Activated gamma-delta T cell (primary cell): ENCODE measurements at regions not wholly inside any gene's neighbourhood (a gene's known extent, or its start where the extent isn't known, plus 50 kb on each side); places are given as distances from the start of the nearest gene placed in this dataset.
"Not testable (repeated sequence)": the region's sequence is repeated elsewhere in the genome, so short reads cannot be mapped to it uniquely, and the experiment has no call there.

Source experiments
- DNase-seq: peaks from one replicate; lab custom pipeline; 2025; lab: John Stamatoyannopoulos, UW

DNA sequence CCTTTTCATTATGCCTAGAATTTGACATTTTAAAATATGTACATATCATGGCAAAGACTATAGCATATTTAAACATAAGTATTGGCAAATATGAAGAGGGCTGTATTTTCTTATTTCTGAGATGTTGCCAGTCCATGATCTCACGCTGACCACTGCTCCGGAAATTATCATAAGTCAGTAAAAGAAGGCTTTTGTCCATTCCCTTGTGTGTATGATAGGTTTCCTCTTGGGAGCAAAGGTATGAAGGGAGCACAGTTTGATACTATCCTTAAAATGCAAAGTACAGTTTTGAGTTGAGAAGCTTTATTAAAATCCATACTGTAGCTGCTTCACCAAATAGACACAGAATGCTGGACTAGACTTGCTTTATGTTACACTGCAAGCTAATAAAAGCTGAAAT lies 52.6 kb upstream of the AGA start:
- DNase-seq = no peak

DNA sequence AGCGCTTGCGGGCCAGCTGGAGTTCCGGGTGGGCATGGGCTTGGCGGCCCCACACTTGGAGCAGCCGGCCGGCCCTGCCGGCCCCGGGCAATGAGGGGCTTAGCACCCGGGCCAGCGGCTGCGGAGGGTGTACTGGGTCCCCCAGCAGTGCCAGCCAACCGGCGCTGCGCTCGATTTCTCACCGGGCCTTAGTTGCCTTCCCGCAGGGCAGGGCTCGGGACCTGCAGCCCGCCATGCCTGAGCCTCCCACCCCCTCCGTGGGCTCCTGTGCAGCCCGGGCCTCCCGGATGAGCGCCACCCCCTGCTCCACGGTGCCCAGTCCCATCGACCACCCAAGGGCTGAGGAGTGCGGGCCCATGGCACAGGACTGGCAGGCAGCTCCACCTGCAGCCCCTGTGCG lies 53.4 kb upstream of the AGA start:
- not testable (repeated sequence) for DNase-seq

DNA sequence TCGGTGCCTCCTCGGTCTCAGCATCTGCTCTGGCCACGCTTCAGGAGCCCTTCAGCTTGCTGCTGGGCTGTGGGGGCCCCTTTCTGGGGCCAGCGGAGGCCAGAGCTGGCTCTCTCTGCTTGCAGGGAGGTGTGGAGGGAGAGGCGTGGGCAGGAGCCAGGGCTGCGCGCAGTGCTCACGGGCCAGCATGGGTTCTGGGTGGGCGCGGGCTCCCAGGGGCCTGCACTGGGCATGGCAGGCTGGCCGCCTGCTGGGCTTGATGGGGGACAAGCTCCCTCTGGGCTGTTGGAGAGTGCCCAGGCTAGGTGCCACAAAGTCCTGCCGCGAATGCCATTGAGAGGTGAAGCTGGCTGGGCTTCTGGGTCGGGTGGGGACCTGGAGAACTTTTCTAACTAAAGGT lies 57.3 kb upstream of the AGA start:
- no peak for DNase-seq

DNA sequence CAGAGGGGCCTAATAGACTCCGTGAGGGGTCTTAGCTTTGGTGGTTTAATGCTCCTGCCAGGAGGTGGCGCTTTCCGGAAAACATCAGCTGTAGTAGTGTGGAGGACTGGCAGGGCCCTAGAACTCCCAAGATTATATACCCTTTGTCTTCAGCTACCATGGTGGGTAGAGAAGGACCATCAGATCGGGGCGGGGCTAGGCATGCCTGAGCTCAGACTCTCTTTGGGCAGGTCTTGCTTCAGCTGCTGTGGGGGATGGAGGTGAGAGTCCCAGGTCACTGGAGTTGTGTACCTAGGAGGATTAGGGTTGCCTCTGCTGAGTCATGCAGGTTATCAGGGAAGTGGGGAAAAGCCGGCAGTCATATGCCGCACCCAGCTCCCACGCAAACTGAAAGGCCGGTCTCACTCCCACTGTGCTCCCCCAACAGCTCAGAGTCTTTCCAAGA lies 63.0 kb upstream of the AGA start:
- no peak for DNase-seq

DNA sequence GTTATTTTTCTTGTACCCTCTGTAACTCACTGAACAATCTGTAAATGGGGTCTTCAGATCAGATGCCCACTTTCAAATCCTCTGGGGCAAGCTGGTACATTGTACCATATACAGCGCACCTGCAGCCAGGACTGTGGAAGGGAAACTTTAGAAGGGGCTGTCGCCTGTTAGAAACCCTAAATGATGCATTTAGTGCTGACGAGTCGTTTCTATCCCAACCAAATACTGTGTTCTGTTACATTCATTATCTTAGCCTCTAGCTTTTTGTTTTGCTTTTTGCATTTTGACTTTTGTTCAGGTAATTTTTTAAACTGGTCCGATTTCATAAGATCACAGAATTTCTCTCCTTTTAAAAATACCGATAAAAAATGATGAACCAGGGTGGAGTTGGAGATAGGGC lies 66.4 kb upstream of the AGA start:
- no peak for DNase-seq

DNA sequence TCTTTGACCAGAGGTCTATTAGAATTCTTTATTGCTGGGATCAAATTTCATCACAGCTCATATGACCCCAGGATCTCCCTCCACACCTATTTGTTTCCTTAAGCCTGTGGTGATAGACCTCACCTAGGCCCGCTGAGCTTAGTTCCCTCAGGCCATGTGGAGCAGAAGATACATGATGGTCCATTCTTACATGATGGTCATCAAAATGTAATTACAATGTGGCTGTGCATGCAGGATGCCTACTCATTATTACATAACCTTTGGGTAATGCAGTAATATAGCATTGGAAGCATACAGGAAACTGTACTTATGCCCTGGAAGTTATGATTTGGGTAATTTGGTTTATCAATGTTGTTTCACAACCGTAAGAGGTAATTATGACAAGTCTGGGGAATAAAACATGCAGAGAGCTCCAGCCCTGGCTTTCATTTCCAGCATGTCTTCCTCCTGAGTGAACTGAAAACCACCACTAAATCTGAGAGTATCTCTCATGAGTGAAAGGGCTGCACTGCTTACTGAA lies 67.0 kb upstream of the AGA start:
- no peak for DNase-seq

DNA sequence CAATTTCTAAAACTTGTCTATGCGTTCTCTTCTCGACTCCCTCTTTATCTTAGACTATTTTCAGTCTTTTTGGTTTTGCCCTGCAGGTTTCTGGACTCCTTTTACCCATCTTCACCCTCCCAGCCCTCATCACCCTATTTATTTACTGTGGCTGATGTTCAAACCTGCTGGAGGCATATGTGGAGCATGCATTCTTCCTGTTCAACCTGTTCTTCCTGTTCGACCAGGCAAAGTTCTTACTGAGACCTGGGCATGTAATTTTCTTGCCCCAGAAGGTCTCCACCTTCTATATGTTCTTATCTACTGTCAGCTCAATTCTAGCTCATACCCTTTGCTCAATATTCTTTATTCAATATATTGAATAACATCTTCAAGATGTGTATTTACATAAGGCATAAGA lies 69.4 kb upstream of the AGA start:
- no peak for DNase-seq

DNA sequence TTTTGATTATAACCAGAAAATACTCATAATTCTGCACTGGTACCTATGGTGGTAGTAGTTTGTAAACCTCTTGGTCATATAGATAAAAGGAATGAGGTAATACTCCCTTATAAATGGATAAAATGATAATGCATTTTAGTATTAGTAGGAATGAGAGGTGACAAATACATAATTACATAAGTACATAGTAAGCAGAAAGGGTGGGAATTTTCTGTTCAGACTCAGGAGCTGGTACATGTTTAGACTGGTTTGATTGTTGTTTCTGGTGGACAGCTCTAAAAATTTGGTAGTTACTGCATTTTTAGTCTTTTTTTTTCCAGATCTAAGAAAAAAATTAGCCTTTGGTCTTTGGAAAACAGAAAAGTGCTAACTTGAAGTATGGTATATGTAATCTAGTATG lies 70.4 kb upstream of the AGA start:
- no peak for DNase-seq

DNA sequence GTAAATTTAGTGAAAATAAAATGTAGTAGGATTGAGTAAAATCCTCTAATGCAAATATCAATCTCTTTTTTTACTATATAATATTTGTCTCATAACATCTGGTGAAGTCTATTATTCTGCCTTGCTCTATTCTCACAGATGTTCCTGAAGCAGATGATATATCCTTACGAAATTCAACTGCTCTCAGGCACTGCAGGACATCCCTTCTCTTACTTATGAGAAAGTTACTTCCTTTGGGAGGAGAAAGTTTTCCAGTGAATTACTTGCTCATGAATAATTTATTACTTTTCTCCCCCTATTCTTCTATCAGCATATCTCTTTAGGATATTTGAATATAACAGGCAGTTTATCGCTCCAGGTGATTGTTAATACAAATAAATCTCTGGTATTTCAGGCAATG lies 75.6 kb upstream of the AGA start:
- DNase-seq = no peak

DNA sequence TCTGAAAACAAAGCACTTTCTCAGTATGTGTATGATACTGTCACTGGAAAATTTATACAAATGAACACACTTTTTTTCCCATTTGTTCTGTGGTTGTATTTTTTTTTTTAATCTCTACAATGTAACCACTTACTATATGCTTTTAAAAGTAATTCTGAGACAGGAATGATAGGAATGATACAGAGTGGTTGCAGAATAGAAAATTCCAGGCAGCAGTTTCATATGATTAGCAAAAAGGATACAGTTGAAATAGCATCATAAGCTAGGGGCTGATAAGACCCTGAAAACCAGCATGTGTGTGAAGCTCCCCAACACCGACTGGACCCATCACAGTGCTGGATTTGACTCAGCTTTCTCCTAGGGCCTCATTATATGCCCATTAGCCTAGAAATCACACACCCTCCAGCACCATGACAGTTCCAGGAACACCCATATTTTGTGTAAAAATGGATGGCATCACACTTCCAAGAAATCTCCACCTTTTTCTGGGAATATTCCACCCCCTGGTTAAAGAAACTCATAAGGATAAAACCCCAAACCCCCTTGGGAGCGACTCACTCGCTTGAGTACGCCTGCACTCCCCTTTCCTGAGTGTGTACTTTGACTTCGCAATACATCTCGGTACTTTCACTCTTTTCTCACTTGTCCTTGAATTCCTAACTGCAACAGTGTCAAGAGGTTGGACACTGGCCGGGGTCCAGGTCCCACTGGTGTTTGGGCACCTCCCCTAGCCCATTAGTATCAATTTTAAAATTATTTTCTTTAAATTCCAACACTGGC lies 77.4 kb upstream of the AGA start:
- no peak for DNase-seq

DNA sequence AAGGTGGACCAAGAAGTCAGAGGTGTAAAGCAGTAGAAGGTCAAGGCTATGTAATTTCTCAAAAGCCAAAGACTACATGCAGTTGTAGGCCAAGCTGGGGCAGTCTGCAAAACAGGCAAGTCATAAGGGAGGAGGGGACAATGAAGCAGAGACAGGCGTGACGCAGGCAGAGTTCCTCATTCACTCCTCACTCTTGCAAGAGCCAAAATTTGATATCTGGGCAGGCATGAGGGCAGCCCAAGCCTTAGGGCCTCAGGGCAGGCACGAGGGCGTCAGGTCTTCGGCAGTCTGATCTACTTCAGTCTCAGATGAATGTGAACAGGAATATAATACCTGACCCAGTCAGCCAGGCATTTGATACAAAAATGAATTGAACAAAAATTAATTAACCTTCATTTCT lies 86.4 kb upstream of the AGA start:
- DNase-seq = no peak

DNA sequence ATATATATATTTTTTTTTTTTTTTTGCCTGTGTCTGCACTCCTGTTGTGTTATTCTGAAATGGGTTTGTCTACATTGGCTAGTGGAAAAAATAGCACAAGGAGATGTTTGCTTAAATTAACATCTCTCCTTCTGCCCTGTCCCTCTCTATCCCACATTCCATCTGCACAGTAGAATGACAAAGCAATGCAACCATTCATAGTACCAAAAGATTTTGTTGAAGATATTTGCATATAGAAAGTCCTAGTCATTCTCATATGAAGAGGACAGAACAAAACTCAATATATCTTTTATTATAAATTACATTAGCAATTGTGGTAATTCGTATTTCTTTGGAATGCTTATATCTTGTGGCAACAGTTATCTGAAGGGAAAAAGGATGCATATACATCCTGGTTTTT lies 88.3 kb upstream of the AGA start:
- no peak for DNase-seq

DNA sequence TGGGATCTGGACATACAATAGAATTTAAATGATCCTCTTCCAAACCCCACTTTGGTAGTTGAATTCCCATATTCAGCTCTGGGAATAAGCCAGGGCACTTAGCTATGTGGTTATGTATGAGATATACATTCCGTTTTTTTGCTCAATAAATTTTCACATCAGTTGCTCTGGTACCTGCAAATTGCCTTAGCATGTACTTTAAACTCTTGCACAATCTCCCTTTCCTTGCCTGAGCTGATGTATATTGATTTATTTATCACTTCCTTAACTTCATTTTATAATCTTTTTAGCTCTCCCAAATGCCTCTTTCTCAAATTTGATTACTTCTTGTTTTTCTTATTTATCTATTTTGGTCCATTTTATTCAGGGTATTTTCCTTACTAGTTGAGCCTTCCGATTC lies 90.1 kb upstream of the AGA start:
- no peak for DNase-seq

DNA sequence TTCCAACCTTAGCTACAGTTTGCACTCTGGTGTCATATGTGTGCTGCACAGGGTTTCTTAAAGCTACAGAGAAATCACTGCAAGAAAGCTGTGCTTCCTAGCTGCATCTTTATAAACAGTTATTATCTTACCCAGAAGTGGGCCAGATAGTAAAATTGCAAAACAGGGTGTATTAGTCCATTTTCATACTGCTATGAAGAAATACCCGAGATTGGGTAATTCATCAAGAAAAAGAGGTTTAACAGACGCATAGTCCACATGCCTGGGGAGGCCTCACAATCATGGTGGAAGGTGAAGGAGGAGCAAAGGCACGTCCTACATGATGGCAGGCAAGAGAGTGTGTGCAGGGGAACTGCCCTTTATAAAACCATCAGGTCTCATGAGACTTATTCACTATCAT lies 92.6 kb upstream of the AGA start:
- not testable (repeated sequence) for DNase-seq

DNA sequence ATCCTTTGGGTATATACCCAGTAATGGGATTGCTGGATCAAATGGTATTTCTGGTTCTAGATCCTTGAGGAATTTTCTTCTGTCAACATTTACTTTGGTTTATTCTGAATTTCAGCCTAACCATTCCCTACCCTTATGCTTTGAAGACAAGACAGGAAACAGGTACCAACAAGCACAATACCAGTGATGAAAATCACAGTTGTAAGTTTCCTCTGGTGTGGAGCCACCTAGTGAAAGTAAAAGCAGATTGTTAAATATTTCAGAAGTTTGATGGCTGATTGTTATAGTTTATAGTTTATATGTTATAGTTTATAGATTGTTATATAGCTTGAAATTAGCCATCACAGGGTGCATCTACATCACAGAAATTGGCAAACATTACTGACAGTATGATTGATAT lies 104.5 kb upstream of the AGA start:
- DNase-seq = no peak

DNA sequence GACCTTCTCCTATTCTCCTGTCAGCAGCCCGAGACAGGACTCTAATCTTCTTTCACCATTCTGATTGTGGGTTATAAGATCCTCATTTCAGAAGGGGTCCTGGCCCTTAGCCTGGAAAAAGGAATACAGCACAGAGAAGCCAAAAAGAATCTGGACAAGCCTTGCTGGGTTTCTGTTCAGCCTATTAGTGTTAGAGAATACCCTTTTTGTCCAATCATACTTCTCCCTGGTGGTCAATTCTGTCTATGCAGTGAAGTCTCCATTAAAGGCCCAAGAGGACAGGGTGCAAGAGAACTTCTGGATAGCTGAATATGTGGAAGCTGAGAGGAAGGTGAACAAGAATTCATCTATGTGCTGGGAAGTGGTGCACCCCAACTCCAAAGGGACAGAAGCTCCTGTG lies 105.7 kb upstream of the AGA start:
- DNase-seq = no peak

DNA sequence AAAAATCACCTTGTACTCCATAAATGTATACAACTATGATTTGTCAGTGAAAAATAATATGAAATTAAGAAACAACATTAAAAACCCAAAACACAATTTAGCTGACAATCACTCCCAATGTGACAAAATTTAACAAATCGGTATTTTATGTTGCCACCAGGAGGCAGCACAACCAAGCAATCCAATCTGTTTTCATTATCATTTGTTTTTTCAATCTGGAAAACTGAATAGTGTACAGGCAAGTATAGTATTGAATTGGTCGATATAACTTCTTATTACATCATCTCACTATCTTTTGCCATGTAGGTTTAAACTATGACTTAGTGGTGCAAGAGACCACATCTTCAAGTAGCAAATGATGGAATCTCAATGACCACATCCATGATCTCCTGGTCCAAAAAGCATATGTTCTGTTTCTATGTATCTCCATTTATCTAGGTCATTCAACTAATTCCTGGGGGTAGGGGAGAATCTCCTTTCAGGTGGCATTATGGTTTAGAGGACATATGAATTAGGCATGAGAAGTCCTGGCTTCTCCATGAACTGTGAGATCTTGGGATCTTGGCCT lies 112.9 kb upstream of the AGA start:
- DNase-seq = no peak

DNA sequence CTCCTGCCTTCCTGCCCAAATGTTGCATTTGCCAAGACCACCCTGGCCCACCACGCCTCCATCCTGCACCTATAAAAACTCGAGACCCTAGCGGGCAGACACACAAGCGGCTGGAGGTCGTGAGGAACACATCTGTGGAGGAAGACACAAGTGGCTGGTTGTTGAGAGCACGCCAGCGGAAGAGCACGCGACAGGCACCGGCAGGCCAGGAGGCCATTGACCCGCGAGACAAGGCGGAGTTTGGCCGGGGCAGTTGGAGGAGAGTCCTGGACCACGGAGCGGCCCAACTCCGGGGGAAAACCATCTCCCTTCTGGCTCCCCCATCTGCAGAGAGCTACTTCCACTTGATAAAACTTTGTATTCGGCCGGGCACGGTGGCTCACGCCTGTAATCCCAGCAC lies 115.2 kb upstream of the AGA start:
- no peak for DNase-seq

DNA sequence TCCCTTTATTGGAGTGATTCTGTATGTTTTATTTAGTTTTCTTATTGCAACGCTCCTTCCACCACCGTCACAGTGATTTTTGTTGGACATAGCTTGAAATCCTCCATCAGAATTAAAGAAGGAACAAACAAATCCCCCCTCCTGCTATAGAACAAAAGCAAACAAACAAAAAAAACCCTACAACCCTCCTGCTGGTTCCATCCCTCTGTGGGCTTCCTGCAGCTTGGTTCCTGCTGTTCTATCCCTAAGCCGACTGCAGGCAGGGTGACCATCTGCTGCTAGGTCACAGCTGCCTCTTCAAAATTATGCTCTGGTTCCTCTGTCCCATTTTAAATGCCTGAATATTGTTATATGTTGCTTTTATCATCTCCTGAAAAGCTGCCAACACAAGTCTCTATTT lies 116.8 kb upstream of the AGA start:
- no peak for DNase-seq

DNA sequence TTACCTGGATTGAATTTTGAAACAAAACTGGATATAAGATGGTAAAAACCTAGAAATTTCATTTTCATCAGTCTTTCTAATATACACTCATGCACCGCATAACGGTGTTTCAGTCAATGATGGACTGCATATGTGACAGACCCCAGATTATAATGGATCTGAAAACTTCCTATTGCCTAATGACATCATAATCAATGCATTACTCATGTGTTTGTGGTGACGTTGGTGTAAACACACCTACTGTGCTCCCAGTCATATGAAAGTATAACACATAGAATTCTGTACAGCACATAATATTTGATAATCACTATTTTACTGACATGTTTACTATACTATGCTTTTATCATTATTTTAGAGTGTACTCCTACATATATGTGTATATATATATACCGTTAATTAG lies 119.9 kb upstream of the AGA start:
- no peak for DNase-seq

DNA sequence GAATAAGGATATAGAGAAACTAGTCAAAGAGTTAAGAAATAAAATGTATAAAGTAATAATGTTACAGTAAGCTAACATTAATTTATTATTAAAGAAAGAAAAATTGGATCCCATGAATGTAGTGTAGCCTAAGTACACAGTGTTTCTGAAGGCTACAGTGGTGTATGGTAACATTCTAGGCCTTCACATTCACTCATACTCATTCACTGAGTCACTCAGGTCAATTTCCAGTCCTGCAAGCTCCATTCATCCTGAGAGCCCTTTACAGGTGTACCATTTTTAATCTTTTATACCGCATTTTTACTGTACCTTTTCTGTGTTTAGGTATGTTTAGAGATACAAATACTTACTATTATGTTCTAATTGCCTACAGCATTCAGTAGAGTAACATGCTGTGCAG lies 120.6 kb upstream of the AGA start:
- DNase-seq = no peak

DNA sequence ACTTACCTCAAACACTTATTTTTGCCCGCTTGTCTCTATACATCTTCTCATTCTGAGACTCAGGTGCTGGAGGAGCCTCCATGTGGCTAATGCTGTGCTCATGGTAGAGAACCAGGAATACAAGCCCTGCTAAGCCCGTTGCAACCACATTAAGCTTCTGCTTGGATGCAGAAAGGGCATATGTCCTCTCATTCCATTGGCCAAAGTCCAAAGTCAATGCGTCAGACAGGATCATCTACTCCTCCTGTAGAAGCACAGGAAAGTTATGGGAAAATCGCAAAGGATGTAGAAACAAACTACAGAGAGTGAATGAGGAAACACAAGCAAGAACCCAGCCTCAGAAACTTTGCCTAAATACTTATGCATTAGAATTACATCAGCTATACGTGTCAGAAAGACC lies 124.5 kb upstream of the AGA start:
- DNase-seq = no peak

DNA sequence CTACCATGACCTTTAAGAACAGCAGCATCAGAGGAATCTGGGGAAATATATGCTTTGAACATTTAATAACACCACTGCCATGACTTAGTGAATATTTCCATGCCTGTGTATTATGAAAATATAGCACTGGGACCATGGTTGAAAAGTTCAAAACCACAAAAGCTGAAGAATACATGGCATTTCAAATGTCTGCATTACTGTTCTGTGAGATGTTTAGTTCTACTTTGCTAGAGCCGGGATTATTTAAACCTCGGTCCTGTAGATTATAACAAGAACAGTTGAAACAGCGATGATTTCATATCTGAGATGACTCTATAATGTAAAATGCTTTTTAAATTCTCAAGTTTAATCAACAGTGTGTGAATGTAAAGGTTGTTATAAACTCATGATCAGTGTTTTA lies 126.7 kb upstream of the AGA start:
- no peak for DNase-seq

DNA sequence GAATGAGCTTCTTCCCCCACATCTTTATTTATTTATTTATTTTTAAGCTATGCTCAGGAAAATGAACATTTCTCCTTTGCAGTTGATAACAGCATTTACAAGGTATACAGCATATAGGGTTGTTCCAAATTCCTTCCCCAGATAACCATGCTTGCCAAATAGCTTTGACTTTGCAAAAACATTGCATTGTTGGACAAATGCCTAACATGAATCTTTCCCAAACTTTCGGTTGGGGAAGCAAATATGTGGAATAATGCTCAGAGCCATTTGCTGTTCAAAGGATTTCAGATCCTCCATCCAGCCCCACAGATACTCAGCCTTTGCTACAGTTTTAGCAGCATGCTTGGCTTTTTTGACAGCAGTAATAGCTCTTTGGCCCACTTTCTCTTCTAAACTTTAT lies 127.2 kb upstream of the AGA start:
- no peak for DNase-seq
